ENCODE measurements at regions not wholly inside any gene's neighbourhood (a gene's known extent, or its start where the extent isn't known, plus 50 kb on each side); places are given as distances from the start of the nearest gene placed in this dataset.

- TF ChIP-seq ZNF687 (IDR thresholded peaks at IDR 0.05) (no peak), RAD51 (IDR thresholded peaks at IDR 0.05) (no peak), BCL3 (IDR thresholded peaks at IDR 0.05; ENCODE audit: borderline replicate concordance, insufficient read depth, low read depth, low read length, poor library complexity, severe bottlenecking) (no peak), RB1 (IDR thresholded peaks at IDR 0.05; ENCODE audit: borderline replicate concordance) (no peak), ZNF207 (IDR thresholded peaks at IDR 0.05; ENCODE audit: borderline replicate concordance) (no peak), POLR2AphosphoS2 (IDR thresholded peaks at IDR 0.05; ENCODE audit: low read depth, low read length) (no peak), HDGF (IDR thresholded peaks at IDR 0.05) (no peak)
Observed at GRCh38 chr12:125315771-125316170, 250.5 kb downstream of the AACS start (continued).

GRCh38 chr12:125320177-125320576, 254.9 kb downstream of the AACS start:
- in situ Hi-C loops (cut with MboI) (no loop called here), intact Hi-C loops (cut with micrococcal nuclease; ENCODE audit: unreplicated experiment) (loop anchor here (10.0 kb wide), 1 partner anchor 215 kb away; no protein-coding TSS in a partner anchor)
- SMC1A ChIA-PET (ENCODE audit: uncharacterized antibody, unreplicated experiment): no interaction called here
- FAIRE-seq (no peak), ATAC-seq (no peak), DNase-seq (ENCODE audit: low read depth, low spot score) (no peak)
- Histone ChIP-seq H3K9me3 (replicated peaks; ENCODE audit: control insufficient read depth, insufficient read depth, low read length) (no peaks in the 10 kb centered on the region), H3K4me1 (ENCODE audit: control insufficient read depth, insufficient read depth, low read length) (no peaks in the 10 kb centered on the region), H3K9ac (ENCODE audit: control insufficient read depth, insufficient read depth, low read length) (no peak overlapping the region), H3K79me2 (ENCODE audit: control insufficient read depth, insufficient read depth, low read length) (no peaks in the 10 kb centered on the region), H4K20me1 (ENCODE audit: control insufficient read depth, insufficient read depth) (no peaks in the 10 kb centered on the region), H3K27me3 (replicated peaks in 1 of 2; ENCODE audit: control insufficient read depth in 2 of 2, insufficient read depth in 2 of 2, low read length in 1 of 2) (no peaks in the 10 kb centered on the region), H2AFZ (ENCODE audit: control insufficient read depth, low read depth, low read length) (no peak overlapping the region), H3K4me2 (ENCODE audit: control insufficient read depth, insufficient read depth) (no peak overlapping the region), H3K36me3 (ENCODE audit: control insufficient read depth in 2 of 2, insufficient read depth in 2 of 2, low read length in 1 of 2) (no peaks in the 10 kb centered on the region), H3K27ac (ENCODE audit: control insufficient read depth, insufficient read depth) (no peak overlapping the region), H3K4me3 (no peak overlapping the region)
- POLR2A ChIA-PET: no interaction called here
- BruUV-seq (replicated peaks): no TSS peak
- RAD21 ChIA-PET (ENCODE audit: unreplicated experiment): no interaction called here
- whole genome bisulfite sequencing (ENCODE audit: insufficient coverage, insufficient replicate concordance, low lambda C conversion rate, missing lambda C conversion rate): 27% methylated on average over 6 of the region's 6 CpGs
- CTCF ChIA-PET: no interaction called here
- TF ChIP-seq MEF2A (IDR thresholded peaks at IDR 0.05; ENCODE audit: insufficient read depth, low read depth, low read length): no peak
- no peak for TF ChIP-seq EGR1 (IDR thresholded peaks at IDR 0.05; ENCODE audit: borderline replicate concordance in 1 of 2, low read depth in 2 of 2, low read length in 2 of 2)
- TF ChIP-seq EED (IDR thresholded peaks at IDR 0.05; ENCODE audit: low read depth): no peak
- TF ChIP-seq CHD2 (IDR thresholded peaks at IDR 0.05; ENCODE audit: borderline replicate concordance, low read depth, low read length): no peak
- TF ChIP-seq HCFC1 (IDR thresholded peaks at IDR 0.05; ENCODE audit: low read length): no peak
- no peak for TF ChIP-seq ZNF207 (IDR thresholded peaks at IDR 0.05; ENCODE audit: borderline replicate concordance)
- TF ChIP-seq BCL11A (IDR thresholded peaks at IDR 0.05; ENCODE audit: low read depth, low read length): no peak
- TF ChIP-seq E2F4 (IDR thresholded peaks at IDR 0.05; ENCODE audit: low read depth, low read length): no peak
- TF ChIP-seq IRF4 (IDR thresholded peaks at IDR 0.05; ENCODE audit: low read depth, low read length): no peak
